HG03432 (cell line): ENCODE measurements at regions not wholly inside any gene's neighbourhood (a gene's known extent, or its start where the extent isn't known, plus 50 kb on each side); places are given as distances from the start of the nearest gene placed in this dataset.
"Not testable (repeated sequence)": the region's sequence is repeated elsewhere in the genome, so short reads cannot be mapped to it uniquely, and the experiment has no call there.

Experiments
- ATAC-seq: cut with Tn5 transposase; IDR thresholded peaks from one replicate; pipeline ENCODE4 v1.9.1; 2021; ENCODE audit warnings: mild to moderate bottlenecking, moderate library complexity; ENCODE audit not compliant: unreplicated experiment

DNA sequence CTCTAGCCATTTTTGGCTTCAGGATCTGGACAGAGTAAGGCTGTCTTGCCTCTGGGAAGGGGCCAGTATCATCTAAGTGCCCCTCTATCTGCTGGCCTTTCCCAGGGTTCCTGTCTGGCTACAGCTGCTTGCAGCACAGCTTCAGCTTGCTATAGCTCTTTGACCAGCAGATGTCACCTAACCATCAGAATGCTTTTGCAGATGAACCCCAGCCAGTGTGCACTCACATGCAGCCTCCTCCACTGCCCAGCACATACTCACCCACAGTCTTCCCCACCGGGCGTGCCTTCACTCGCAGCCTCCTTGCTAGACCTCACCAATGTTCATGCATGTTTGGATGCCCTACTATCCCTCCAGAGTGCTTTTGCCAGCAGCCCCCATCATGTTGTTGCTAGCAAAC is 769.0 kb downstream of the BRINP3 start:
- ATAC-seq = no peak

DNA sequence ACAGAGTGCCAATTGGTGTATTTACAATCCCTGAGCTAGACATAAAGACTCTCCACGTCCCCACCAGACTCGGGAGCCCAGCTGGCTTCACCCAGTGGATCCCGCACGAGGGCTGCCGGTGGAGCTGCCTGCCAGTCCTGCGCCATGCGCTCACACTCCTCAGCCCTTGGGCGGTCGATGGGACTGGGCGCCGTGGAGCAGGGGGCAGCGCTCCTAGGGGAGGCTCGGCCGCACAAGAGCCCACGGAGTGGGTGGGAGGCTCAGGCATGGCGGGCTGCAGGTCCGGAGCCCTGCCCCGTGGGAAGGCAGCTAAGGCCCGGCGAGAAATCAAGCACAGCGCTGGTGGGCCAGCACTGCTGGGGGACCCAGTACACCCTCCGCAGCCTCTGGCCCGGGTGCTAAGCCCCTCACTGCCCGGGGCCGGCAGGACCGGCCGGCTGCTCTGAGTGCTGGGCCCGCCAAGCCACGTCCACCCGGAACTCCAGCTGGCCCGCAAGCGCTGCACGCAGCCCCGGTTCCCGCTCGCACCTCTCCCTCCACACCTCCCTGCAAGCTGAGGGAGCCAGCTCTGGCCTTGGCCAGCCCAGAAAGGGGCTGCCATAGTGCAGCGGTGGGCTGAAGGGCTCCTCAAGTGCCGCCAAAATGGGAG is 759.4 kb downstream of the BRINP3 start:
- not testable (repeated sequence) for ATAC-seq

- no peak for ATAC-seq
Observed at GRCh38 chr1:189726806-189727205, 750.9 kb downstream of the BRINP3 start.

GRCh38 chr1:189751311-189751710 is 726.4 kb downstream of the BRINP3 start:
- ATAC-seq = no peak

GRCh38 chr1:189752461-189752995 is 725.1 kb downstream of the BRINP3 start:
- ATAC-seq = no peak

GRCh38 chr1:189755100-189755499 is 722.6 kb downstream of the BRINP3 start:
- not testable (repeated sequence) for ATAC-seq

GRCh38 chr1:189764391-189765320 is 713.0 kb downstream of the BRINP3 start:
- ATAC-seq = no peak

GRCh38 chr1:189769448-189769847 is 708.2 kb downstream of the BRINP3 start:
- ATAC-seq = no peak

GRCh38 chr1:189774721-189775287 is 702.9 kb downstream of the BRINP3 start:
- no peak for ATAC-seq

DNA sequence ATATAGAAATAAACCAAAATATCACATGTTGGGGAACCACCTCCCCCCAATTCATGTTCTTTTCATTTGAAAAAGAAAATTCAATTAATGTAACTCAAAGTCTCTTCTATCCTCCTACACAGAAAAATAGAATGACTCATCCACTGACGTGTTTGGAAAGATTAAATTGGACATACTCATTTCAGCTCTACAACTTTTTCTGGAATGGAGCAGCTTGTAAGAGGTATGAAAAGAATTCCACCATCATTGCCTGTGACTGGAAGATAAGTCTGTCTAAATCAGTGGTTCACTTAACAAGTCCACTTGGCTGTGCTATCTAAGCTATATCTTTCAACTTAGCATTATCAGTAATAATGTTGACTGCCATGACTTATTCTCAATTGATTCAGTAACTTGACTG is 702.3 kb downstream of the BRINP3 start:
- no peak for ATAC-seq

- no peak for ATAC-seq
Observed at GRCh38 chr1:189779034-189779433, 698.6 kb downstream of the BRINP3 start.

- ATAC-seq = no peak
Observed at GRCh38 chr1:189782295-189782694, 695.4 kb downstream of the BRINP3 start.

DNA sequence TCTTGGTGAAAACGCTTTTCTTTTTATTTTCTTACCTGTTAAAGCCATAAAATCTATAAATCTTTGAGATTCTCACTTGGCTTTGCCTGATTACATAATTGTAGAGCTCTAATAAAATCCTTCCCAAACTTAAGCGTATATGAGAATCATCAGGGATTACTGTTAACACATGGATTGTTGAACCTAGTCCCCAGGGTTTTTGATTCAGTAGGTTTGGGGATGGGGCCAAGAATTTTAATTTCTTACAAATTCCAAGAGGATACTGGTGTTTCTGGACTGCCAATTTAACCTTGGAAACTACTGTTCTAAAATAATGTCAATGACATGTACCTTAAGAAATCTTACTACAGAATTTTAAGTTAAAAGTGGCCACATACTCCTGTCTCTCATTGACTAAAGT is 694.2 kb downstream of the BRINP3 start:
- no peak for ATAC-seq

- ATAC-seq = no peak
Observed at GRCh38 chr1:189786761-189787160, 690.9 kb downstream of the BRINP3 start.

- no peak for ATAC-seq
Observed at GRCh38 chr1:189787201-189787600, 690.5 kb downstream of the BRINP3 start.

- no peak for ATAC-seq
Observed at GRCh38 chr1:189790335-189790734, 687.3 kb downstream of the BRINP3 start.

- ATAC-seq = no peak
Observed at GRCh38 chr1:189803364-189803763, 674.3 kb downstream of the BRINP3 start.

- no peak for ATAC-seq
Observed at GRCh38 chr1:189804352-189804751, 673.3 kb downstream of the BRINP3 start.

- ATAC-seq = no peak
Observed at GRCh38 chr1:189805735-189806134, 671.9 kb downstream of the BRINP3 start.

GRCh38 chr1:189810639-189811038 is 667.0 kb downstream of the BRINP3 start:
- ATAC-seq = not testable (repeated sequence)

DNA sequence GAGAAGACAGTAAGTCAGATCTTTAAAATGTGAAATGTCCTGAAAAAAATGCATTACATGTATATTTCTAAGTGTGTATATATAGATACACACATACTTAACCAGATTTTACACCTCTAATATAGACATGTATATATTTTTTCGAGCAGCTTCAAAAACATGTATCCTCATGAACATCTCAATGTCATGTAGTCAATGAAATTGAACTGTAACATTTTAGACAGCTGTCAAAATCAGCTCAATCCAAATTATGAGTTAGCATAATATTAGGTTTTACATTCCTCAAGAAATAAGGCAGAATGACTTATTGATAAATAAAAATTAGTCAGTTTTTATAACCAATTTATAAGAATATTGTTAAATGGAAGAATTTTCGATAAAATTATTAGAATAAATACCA is 665.7 kb downstream of the BRINP3 start:
- no peak for ATAC-seq

DNA sequence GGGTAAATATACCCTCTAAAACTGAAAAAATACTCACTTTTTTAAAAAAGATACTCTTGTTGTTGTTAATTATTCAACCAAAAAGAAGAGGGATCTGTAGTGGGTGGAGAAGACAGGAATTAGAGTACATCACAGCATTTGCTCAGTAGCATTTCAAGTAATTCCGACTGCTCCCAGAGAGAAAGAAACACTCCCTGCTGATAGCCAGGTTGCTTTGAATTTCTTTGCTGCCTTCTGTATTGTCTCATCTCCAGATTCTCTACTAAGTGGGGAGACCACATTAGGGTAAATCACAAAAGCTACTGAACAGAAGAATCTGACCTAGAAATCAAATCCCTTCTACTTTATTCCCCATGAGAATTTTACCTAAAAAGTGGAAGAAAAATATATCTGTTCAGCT is 661.1 kb downstream of the BRINP3 start:
- no peak for ATAC-seq
